ENCODE measurements at regions not wholly inside any gene's neighbourhood (a gene's known extent, or its start where the extent isn't known, plus 50 kb on each side); places are given as distances from the start of the nearest gene placed in this dataset.

- TF ChIP-seq CTCF (conservative IDR thresholded peaks at IDR 0.05; ENCODE audit: low read depth in 2 of 2) (no peak), CREB1 (CRISPR knock-in tag; IDR thresholded peaks at IDR 0.05; ENCODE audit: low read depth) (no peak), EZH2 (IDR thresholded peaks at IDR 0.05; ENCODE audit: low read depth, unreplicated experiment) (no peak), EZH2phosphoT487 (IDR thresholded peaks at IDR 0.05; ENCODE audit: unreplicated experiment) (no peak), POLR2AphosphoS5 (IDR thresholded peaks at IDR 0.05; ENCODE audit: low read depth) (no peak), ZNF462 (CRISPR knock-in tag; IDR thresholded peaks at IDR 0.05) (no peak), JUNB (IDR thresholded peaks at IDR 0.05; ENCODE audit: unreplicated experiment) (no peak), ETS1 (IDR thresholded peaks at IDR 0.05) (no peak), ZNF114 (CRISPR knock-in tag; IDR thresholded peaks at IDR 0.05) (no peak), REST (IDR thresholded peaks at IDR 0.05; ENCODE audit: unreplicated experiment) (no peak), STAT1 (IDR thresholded peaks at IDR 0.05; ENCODE audit: unreplicated experiment) (no peak)
Measured at GRCh38 chr11:71112454-71112853, 139.9 kb downstream of the SHANK2 start.
